GM18499 (cell line): ENCODE measurements at regions not wholly inside any gene's neighbourhood (a gene's known extent, or its start where the extent isn't known, plus 50 kb on each side); places are given as distances from the start of the nearest gene placed in this dataset.

Experiments
- ATAC-seq: cut with Tn5 transposase; IDR thresholded peaks from one replicate; pipeline ENCODE4 v1.9.1; 2021; ENCODE audit warnings: moderate number of reproducible peaks; ENCODE audit not compliant: insufficient read depth, unreplicated experiment

DNA sequence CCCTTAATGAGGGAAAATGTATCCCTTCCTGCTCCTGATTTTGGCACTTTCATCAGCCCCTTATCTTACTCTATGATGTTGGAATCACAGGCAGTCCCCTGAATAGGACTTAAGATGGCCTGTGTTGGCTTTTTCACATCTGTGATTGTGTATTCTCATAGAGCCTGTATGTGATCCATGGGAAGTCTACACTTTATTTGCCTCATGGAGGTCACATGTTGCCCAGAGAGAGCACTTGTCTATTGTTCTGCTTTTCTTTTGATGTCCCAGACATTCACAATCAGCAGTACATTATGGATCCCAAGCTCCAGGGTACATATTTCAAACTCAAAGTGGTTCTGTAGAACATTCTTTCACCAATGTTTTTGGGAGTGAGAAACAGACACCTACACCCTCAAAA lies 885.2 kb upstream of the ADGRL2 start:
- no peak for ATAC-seq

DNA sequence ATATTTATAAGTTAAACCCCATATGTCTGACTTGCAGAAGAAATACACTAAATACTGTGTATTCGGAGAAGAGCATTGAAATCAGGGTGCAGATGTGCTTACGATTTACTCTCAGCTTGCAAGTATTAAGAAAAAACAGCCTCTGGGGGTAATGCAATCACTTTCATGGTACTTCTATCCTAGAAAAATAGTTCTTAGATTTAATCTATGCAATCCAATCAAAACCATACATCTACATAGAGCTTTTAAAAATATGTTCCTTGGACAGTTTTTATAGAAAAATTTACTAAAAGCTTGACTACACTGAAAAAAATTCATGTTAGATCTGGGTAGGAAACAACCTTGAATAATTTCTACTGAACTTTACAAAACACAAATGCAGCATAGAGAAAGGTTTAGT lies 890.3 kb upstream of the ADGRL2 start:
- ATAC-seq = no peak

DNA sequence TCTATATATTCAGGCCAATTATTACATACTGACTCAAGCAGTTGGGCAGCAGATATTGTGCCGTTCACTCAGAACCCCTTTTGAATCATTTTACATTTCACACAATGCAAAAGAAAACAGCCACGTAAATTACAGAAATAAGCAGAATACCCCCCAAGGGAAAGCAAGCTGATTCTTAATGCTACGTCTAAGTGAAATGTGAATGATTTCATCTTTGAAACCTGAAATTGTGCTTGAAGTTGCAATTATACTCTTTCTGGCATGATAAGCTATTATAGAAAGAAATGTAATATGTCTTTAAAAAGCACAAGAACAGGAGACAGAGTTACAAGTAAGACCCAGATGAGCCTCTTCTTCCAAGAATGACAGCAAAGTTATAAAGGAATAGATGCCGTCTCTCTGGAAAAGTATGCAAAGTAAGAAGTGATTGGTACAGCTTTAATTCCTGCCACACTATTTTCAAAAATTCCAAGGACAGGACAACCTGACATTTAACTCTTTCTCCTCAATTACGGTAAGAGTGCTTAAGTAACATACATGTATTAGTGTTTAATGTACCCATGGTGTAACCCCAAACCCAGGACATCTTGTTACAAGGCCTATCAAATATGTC lies 891.5 kb upstream of the ADGRL2 start:
- ATAC-seq = no peak

DNA sequence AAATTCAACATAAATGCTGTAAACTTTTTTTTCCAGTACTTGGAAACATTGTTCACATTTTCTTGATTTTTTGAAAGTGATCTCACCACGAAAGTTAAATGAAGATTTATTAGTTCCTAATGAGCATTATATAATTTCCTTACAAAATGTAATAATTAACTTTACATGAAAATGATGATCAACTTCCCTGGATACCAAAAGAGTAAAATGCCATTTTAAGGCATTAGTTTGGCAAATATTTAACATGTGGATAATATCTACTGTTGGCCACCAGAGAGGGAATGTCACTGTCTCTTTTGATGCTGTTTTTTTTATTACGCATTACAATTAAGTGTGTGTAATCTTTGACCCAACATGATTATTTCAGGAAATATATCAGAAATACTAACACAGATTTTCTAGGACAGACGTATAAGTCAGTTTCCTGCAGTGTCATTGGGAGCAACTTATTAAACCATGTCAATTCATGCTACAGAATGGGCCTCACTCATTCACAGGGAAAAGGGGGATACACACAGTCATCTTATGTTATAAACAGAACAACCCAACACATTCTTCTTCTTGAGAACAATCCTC lies 903.9 kb upstream of the ADGRL2 start:
- ATAC-seq = no peak

DNA sequence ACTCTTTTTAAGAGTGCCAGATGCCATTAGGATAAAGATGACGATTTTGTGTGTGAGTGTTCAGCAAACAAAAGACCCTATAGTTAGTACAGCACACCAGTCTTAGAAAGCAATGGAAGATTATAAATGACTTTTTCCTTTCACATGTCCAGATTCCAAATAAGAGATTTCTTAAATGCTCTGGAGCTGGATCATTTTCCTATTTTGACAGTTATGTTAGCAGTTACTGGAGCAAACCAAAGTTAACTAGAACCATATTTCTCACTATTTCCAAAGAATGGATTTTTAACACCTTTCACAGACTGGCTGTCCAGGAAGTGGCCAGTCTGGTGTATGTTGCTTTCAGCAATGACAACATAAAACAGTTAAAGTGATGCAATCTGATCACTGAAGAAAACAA lies 905.8 kb upstream of the ADGRL2 start:
- ATAC-seq = no peak

DNA sequence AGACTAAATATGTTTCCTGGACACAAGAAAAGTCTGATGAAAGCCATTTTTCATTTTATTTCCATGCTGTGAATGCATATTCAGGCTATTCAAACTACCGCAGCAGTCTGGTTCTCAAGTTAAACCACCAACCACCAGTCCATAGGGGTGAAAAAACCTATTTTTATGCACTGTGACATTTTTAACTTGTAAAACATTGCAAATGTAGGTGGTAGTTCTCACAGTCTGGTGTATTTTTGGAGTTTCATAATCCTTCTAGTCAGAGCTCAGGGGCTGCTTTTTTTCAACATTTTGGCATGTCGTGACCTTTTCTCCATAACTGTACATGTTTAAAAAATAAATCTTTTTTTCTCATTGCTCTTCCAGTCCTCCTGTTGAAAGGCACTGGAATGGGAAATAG lies 907.6 kb upstream of the ADGRL2 start:
- ATAC-seq = peak; percentile 54

DNA sequence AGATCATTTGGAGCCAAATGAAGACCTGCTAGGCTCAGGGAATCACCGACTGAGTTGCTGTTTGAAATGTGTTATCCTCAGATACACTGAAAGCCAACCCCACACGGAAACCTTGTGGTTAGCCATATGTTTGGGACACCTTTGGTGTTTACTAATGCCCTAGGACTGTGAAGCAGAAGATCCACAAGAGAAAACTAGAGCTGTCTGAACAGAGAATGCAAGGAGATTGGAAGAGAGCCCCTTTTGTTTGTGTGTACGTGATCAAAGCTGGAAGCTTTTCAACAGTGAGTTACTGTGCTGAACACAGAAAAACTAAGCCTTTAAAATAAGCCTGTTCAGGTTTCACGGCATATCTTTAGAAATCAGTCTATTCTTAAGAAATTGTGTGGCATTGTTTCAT lies 908.2 kb upstream of the ADGRL2 start:
- no peak for ATAC-seq

DNA sequence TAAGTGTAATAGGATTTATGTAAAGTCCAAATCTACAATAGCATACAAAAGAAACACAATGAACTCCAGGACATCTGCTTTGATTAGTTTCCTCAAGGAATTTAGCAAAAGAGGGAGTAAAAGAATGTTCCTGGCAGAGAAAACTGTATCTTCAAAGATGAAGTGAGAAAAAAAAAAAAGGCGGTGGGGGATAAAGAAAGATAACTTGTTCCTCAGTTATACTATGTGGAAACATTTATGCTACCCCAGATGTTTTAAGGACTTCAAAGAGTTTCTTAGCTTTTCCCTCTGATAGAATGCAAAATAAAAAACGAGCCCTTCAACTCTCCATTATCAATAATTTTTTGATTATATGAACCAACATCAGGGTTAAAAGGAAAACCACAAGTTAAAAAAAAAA lies 908.9 kb upstream of the ADGRL2 start:
- ATAC-seq = no peak

DNA sequence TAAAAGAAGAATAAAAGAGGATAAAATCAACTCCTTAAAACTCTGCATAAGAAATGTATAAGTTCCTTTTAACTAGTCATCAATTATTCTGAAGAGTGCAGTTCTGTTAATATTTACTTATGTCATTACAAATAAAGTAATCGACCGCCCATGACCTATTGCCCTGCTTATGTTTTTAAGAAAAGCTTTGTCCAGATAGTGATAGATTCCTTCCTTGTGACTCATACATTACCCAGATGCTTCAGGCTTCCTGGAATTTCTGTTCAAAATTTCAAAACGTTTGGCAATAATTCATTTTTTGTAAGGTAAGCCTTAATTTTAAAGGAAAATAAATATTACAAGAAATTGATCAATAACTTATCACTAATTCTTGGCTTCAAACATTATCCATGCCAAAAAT lies 918.2 kb upstream of the ADGRL2 start:
- ATAC-seq = no peak

DNA sequence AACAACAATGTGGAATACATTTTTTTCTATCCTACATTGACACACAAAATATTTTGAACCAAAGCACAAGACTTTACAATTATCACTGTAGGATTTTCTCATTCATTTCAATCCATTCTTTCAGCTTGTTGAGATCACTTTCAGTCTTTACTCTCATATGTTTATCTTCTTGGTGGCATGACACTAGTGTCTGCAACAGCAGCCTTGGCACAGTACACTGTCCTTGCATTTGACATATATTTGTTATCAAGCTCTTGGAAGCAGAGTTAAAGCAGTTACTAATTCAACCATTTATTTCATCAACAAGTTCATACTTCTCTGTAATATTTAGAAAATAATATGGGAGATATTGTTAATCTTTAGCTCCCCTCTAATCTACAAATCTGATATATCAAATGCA lies 922.4 kb upstream of the ADGRL2 start:
- no peak for ATAC-seq

DNA sequence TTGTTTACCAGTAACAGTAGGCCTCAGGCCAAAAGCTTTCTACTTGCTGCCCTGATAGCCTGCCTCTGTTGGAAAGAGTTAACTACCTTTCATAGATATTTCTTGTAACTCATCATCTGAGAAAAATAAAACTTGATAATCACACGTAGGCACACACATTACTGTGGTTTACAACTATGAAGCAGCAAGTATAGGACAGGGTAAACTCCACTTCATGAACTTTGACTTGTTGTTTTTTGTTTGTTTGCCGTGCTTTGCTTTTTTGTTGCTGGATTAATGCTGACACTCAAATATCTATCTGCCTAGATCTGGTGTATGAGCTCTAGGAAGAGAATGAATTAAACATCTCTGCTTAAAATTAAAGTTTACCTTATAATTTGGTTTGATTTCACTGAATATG lies 924.7 kb upstream of the ADGRL2 start:
- no peak for ATAC-seq

DNA sequence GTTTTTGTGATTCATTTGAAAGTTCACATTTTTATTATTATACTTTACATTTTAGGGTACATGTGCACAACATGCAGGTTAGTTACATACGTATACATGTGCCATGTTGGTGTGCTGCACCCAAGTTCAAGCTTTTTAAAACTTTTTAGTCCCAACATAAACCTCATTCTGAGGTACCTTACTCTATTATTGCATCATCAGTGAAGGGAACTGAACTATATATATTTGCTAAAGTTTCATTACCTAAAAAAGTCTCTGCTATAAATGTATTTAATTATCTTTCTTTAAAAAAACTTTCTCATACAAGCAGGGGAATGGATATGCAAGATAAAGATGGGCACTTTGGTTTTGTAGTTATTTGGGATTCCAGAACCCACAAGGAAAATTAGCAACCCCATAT lies 931.4 kb upstream of the ADGRL2 start:
- ATAC-seq = no peak

DNA sequence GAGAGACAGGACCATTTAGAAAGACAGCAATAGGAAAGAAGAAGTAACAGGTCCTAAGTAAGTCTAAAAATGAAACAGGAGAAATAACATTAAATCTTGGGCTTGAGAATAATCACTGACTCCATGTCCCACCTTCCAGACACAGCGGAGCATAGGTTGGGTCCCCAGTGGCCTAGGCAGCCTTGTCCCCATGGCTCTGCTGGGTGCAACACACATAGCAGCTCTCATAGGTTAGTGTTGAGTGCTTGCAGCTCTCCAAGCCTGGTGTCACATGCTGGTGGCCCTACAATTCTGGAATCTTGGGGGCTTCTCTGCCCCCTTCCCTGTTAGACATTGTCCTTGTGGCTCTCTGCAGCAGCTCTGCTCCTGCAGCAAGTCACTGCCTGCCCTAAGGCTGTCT lies 952.8 kb upstream of the ADGRL2 start:
- ATAC-seq = no peak

DNA sequence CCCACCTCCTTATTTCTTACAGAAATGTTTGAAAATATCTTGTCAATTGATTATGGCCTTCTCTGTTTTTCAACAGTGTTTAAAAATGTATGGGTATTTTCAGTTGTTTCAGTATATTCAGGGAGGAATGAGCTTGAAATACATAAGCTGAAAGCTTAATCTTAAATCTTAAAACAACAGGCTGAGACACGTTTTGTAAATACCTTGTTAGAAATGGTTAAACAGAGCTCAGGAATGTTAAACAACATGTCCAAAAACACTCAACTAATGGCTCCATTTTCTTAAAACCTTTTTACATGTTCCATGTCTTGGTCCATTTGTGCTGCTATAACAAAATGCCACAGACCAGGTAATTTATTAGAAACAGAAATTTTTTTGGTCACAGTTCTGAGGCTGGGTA lies 953.8 kb upstream of the ADGRL2 start:
- ATAC-seq = no peak

DNA sequence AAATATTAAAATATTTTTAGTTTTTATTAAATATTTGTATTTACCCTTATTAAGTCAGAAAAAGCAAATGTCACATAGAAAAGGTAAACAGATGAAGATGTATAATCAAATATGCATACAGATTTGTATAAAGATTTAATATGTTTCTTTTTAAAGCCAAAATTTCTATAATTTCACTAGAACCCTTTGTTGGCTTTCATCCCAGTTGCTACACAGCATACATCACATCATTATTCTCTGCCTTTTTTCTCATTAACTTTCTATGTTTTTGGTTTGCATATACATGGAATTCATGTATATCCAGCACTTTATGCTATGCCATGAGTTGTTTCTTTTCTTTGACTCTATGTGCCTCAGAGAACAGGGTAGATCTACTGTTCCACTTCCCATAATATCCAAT lies 957.9 kb upstream of the ADGRL2 start:
- no peak for ATAC-seq

DNA sequence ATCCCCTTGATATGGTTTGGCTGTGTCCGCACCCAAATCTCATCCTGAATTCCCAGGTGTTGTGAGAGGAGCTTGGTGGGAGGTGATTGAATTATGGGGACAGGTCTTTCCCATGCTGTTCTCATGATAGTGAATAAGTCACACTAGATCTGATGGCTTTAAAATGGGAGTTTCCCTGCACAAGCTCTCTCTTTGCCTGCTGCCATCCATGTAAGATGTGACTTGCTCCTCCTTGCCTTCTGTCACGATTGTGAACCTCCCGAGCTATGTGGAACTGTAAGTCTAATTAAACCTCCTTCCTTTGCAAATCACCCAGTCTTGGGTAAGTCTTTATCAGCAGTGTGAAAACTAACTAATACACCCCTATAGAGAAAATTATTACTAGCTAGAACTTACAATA lies 959.5 kb upstream of the ADGRL2 start:
- ATAC-seq = no peak

DNA sequence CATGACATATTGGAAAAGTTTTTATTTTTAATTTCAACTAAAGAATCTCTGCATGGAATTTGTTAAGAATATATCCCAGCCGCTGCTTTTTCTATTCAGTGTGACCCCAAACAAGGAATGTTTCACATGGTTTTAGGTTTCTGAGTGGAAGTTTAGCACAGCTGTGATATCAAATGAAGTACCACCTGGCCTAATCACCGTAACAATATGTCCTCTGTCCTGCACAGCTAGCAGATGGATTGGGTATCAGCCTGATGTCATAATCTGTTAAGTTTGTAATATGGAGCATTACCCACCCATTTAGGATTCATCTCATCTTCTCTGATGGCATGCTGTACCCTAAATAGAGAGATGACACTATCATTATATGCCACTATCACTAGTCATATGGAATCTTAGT lies 963.7 kb upstream of the ADGRL2 start:
- no peak for ATAC-seq

DNA sequence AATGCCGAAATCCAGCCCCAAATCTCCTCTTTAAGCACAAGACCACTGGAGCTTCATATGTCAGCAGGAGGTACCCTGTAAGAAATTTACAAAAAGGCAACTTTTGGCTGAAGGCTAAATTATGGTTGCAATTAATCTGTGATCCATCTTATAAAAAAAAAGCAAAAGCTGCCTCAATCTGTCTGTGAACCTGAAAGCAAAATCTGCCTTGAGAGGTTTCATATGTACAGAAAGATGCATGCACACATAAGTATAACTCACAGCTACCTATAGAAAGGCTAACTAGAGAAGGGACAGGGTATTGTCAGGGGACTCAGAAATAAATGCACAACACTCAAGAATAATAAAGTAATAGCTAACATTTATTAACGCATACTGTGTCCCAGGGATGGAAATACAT lies 964.2 kb upstream of the ADGRL2 start:
- no peak for ATAC-seq

DNA sequence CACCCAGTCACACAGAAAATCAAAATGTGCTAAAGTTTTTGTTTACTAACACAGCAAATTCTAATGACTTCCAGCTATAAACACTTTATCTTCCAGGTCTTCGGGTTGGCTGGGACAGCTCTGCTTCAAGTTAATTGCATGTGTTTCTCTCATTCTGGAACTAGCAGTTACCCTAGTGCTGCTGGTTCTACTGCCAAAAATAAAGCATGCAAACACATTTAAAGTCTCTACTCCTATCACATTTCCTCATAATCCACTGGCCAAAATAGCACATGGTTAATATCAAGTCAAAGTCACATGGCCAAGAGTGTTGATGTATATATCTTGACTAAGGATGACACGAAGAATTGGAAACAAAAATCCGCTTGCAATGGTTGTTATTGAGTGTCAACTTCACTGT lies 973.1 kb upstream of the ADGRL2 start:
- no peak for ATAC-seq

DNA sequence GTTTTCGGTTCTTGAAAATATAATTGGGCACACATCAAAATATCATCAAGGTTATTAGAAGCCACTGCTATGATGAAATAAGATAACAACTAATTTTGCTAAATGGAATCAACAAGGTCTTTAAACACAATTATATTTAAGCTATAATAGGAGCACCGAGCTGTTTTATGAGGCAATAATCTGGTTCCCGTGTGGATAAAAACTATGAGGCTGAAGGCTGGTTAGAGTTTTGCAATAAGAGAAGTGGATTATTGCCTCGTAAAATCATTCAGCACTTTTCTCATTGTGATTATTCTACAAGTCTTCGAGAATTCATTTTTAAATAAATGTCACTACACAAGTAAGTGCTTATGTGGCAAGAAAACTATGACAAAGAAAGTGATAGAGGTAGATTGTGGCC lies 975.7 kb upstream of the ADGRL2 start:
- no peak for ATAC-seq

DNA sequence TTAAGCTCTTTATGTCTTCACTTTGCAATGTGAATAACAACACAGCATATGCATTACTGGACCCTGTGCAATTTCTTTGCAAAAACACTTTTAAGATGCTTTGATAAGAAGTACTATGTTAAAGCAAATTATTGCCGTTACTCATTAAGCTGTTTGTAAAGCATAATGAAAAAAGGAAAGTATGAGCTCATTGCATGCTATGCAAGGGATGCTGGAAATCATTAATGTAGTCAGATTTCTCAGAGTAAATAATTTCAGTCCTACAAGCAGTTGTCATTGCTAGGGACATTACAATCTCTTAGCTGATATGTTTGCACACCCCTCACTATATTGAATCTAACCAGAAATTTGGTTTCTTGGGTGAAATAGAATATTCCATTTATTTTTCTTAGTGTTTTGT lies 982.5 kb upstream of the ADGRL2 start:
- ATAC-seq = no peak

DNA sequence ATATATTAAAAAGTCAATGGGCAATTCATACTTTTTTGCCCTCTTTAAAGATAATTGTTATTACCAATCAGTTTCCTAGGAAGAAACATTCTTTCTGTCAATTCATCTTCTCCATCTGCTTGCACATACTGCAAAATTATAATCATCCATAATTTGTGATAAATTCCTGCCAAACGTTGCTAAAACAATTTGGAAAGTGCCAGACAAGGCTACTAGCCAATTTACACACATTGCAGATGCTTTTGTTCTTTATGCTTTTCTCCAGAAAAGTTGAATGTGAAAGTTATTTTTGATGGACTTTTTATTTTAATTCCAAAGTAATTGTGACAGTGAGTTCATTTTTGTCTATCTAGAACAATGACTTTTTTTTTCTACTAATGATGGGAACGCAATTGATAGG lies 992.8 kb upstream of the ADGRL2 start:
- no peak for ATAC-seq

DNA sequence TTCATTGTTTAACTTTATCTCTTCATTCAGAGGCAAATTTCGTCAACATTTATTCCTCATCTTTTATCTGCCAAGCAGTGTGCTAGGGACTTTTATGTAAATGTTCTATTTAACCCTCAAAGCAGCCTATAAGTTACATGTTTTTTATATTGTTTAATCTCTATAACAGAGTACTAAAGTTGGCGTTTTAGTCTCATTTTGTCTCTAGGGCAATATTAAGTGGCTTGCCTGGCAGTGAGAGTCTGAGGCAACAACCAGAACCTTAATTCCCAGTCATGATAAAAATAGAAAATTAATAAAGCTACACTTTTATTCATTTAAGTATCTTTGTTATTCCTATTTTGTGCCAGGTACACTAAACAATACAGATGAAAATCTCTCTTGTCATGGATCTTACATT lies 994.3 kb upstream of the ADGRL2 start:
- ATAC-seq = no peak
